Uterus (tissue), 3 donors: ENCODE measurements at regions not wholly inside any gene's neighbourhood (a gene's known extent, or its start where the extent isn't known, plus 50 kb on each side); places are given as distances from the start of the nearest gene placed in this dataset.

Experiments
- DNase-seq, 2 donors: peaks; one replicate each; pipeline ENCODE4 v3.0.0-alpha.2; 2019 to 2020
- H3K27ac ChIP-seq, 2 donors: fragments of 200-600 bp; sonication (generic); 1 replicate in 1 of 2; 2 replicates in 1 of 2; pipeline ENCODE4 v1.5.1; 2016 to 2018
- H3K27me3 ChIP-seq, 2 donors: fragments of 200-600 bp; sonication (generic); one replicate each; pipeline ENCODE4 v1.5.1; 2018 to 2019; ENCODE audit warnings: control low read depth in 1 of 2
- H3K36me3 ChIP-seq, 2 donors: fragments of 200-600 bp; sonication (generic); one replicate each; pipeline ENCODE4 v1.5.1; 2019; ENCODE audit warnings: control low read depth in 1 of 2
- H3K4me1 ChIP-seq, 2 donors: fragments of 200-600 bp; sonication (generic); one replicate each; pipeline ENCODE4 v1.5.1; 2018 to 2019; ENCODE audit warnings: control low read depth in 1 of 2
- H3K4me3 ChIP-seq, 2 donors: fragments of 200-600 bp; sonication (generic); 1 replicate in 1 of 2; 2 replicates in 1 of 2; pipeline ENCODE4 v1.5.1; 2018 to 2019; ENCODE audit warnings: mild to moderate bottlenecking in 1 of 2
- H3K9me3 ChIP-seq, 2 donors: fragments of 200-600 bp; sonication (generic); one replicate each; pipeline ENCODE4 v1.5.1; 2019; ENCODE audit warnings: control low read depth in 1 of 2
- POLR2A ChIP-seq, 2 donors: fragments of 450-650 bp; IDR thresholded peaks; one replicate each; pipeline ENCODE4 v1.6.1; 2016; ENCODE audit warnings: antibody characterized with exemption in 2 of 2, mild to moderate bottlenecking in 1 of 2, moderate library complexity in 1 of 2
- intact Hi-C: fragments of 100-400 bp; cut with DNase I; formaldehyde crosslinking; loops from one replicate; pipeline ENCODE4 v1.15.1; 2023; ENCODE audit warnings: low total_unique reads
- TF ChIP-seq, protein P1 (sequence below), 4 experiments: fragments of 200-600 bp in 2 of 4; fragments of 450-650 bp in 2 of 4; sonication (generic) in 2 of 4; IDR thresholded peaks; one replicate each; pipeline ENCODE4 v1.5.1; 2016 to 2019; ENCODE audit warnings: antibody characterized with exemption in 4 of 4, mild to moderate bottlenecking in 2 of 4, moderate library complexity in 1 of 4
- donor health status: DM: yes; HTN: yes; CAD: no.

GRCh38 chr1:207966521-207966920 lies 55.6 kb upstream of the CD34 start:
- Histone ChIP-seq H3K4me3 (no peak overlapping the region), H3K27me3 (no peaks in the 10 kb centered on the region), H3K9me3 (no peaks in the 10 kb centered on the region), H3K36me3 (no peaks in the 10 kb centered on the region), H3K27ac (no peak overlapping the region), H3K4me1 (no peaks in the 10 kb centered on the region)
- intact Hi-C loops = no loop called here
- DNase-seq = no peak
- TF ChIP-seq POLR2A (IDR thresholded peaks at IDR 0.05) = no peak
- TF ChIP-seq, protein P1, sequence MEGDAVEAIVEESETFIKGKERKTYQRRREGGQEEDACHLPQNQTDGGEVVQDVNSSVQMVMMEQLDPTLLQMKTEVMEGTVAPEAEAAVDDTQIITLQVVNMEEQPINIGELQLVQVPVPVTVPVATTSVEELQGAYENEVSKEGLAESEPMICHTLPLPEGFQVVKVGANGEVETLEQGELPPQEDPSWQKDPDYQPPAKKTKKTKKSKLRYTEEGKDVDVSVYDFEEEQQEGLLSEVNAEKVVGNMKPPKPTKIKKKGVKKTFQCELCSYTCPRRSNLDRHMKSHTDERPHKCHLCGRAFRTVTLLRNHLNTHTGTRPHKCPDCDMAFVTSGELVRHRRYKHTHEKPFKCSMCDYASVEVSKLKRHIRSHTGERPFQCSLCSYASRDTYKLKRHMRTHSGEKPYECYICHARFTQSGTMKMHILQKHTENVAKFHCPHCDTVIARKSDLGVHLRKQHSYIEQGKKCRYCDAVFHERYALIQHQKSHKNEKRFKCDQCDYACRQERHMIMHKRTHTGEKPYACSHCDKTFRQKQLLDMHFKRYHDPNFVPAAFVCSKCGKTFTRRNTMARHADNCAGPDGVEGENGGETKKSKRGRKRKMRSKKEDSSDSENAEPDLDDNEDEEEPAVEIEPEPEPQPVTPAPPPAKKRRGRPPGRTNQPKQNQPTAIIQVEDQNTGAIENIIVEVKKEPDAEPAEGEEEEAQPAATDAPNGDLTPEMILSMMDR (IDR thresholded peaks at IDR 0.05) = no peak

DNA sequence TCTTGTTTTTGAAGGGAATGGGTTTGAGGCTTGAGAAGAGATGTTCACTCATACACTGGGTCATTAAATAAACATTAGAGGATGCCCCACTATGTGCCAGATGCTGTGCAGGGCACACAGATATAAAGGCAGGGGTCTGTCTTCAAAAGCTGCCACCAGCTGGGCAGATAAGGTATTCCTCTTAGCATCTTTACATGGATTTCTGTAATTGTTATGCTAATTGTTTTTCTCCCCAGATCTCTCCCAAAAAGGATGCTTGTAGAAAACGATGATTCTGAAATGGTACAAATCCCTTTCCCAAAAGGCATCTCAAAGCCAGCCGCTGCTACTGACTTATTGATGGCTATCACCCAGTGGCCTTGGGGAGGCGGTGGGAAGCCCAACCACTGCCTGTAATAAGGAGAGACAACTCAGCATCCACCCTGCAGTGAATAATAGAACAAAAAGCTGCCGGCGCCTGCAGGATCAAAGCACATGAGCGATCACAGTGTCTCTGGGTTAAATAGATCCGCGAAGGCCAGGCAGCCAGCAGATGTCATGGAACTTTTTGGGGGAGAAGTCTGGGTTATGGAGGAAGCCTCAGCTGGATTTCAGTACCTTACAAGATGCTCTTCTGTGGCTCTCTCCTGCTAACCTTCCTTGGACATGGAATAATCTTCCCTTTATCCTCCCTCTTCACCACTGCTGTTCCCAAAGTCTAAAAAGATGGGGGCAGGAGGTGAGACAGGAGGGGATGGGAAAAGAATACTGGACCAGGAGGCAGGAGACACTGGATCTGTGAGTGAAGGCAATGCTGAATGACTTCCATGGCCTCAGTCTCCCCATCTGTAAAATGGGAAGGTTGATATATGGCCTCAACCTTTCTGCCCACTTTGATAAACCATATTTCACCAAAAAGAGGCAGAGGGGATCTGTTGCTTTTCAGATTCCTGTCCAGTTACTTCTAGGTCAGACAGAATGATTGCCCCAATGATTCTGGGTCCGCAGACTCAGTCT lies 54.8 kb upstream of the CD34 start:
- TF ChIP-seq, protein P1 (IDR thresholded peaks at IDR 0.05) = no peak
- no peak for TF ChIP-seq POLR2A (IDR thresholded peaks at IDR 0.05)
- no peak for DNase-seq
- Histone ChIP-seq H3K27me3 (no peaks in the 10 kb centered on the region), H3K4me3 (no peak overlapping the region), H3K4me1 (no peaks in the 10 kb centered on the region), H3K9me3 (no peaks in the 10 kb centered on the region), H3K36me3 (no peaks in the 10 kb centered on the region), H3K27ac (peak overlapping the region in 1 of 2 donors; percentile 96)
- intact Hi-C loops = no loop called here

GRCh38 chr1:207964195-207964966 lies 53.5 kb upstream of the CD34 start:
- Histone ChIP-seq H3K4me3 (peak overlapping the region; percentile 31 to 55), H3K36me3 (no peaks in the 10 kb centered on the region), H3K27ac (peak overlapping the region; percentile 75 to 96), H3K4me1 (no peaks in the 10 kb centered on the region), H3K27me3 (no peaks in the 10 kb centered on the region), H3K9me3 (no peaks in the 10 kb centered on the region)
- TF ChIP-seq, protein P1 (IDR thresholded peaks at IDR 0.05) = no peak
- TF ChIP-seq POLR2A (IDR thresholded peaks at IDR 0.05) = no peak
- intact Hi-C loops = no loop called here
- no peak for DNase-seq

GRCh38 chr1:207963427-207964194 lies 52.7 kb upstream of the CD34 start:
- Histone ChIP-seq H3K4me3 (peak overlapping the region; percentile 51 to 55), H3K27me3 (no peaks in the 10 kb centered on the region), H3K4me1 (no peaks in the 10 kb centered on the region), H3K9me3 (no peaks in the 10 kb centered on the region), H3K36me3 (no peaks in the 10 kb centered on the region), H3K27ac (peak overlapping the region; percentile 86 to 96)
- intact Hi-C loops = loop anchor here (2.0 kb wide), 1 partner anchor 77 kb away; no protein-coding TSS in a partner anchor
- peak; percentile 77 to 91 for TF ChIP-seq POLR2A (IDR thresholded peaks at IDR 0.05)
- TF ChIP-seq, protein P1 (IDR thresholded peaks at IDR 0.05) = peak; percentile 94 to 100 (median 100)
- DNase-seq = peak; percentile 86 to 97
